Tibial artery (tissue), 4 donors: ENCODE measurements at regions not wholly inside any gene's neighbourhood (a gene's known extent, or its start where the extent isn't known, plus 50 kb on each side); places are given as distances from the start of the nearest gene placed in this dataset.
"Not testable (repeated sequence)": the region's sequence is repeated elsewhere in the genome, so short reads cannot be mapped to it uniquely, and the experiment has no call there.

Experiments
- DNase-seq, 2 donors: peaks; one replicate each; pipeline ENCODE4 v3.0.0-alpha.2; 2019
- H3K27ac ChIP-seq, 2 donors: fragments of 200-600 bp; sonication (generic) in 1 of 2; 1 replicate in 1 of 2; 2 replicates in 1 of 2; pipeline ENCODE4 v1.5.1; 2018 to 2019; ENCODE audit warnings: mild to moderate bottlenecking in 1 of 2
- H3K27me3 ChIP-seq, 2 donors: fragments of 200-600 bp; sonication (generic) in 1 of 2; one replicate each; pipeline versions ENCODE4 v1.5.1 to v1.6.0; 2016 to 2019
- H3K36me3 ChIP-seq, 3 donors: fragments of 200-600 bp; sonication (generic) in 2 of 3; one replicate each; pipeline ENCODE4 v1.5.1; 2016 to 2019; ENCODE audit warnings: mild to moderate bottlenecking in 2 of 3
- H3K4me1 ChIP-seq, 4 donors: fragments of 200-600 bp; sonication (generic) in 2 of 4; 1 replicate in 3 of 4; 2 replicates in 1 of 4; pipeline ENCODE4 v1.5.1; 2016 to 2019
- H3K4me3 ChIP-seq, 2 donors: fragments of 200-600 bp; sonication (generic) in 1 of 2; 1 replicate in 1 of 2; 2 replicates in 1 of 2; pipeline ENCODE4 v1.5.1; 2018 to 2019; ENCODE audit warnings: mild to moderate bottlenecking in 2 of 2
- H3K9me3 ChIP-seq, 3 donors: fragments of 200-600 bp; sonication (generic) in 1 of 3; one replicate each; pipeline ENCODE4 v1.5.1; 2016 to 2019
- CTCF ChIP-seq, 2 experiments: fragments of 200-600 bp in 1 of 2; fragments of 450-650 bp in 1 of 2; IDR thresholded peaks; one replicate each; pipeline ENCODE4 v1.5.1; 2017 to 2019; ENCODE audit warnings: antibody characterized with exemption in 2 of 2, mild to moderate bottlenecking in 1 of 2, moderate library complexity in 1 of 2
- intact Hi-C: fragments of 100-400 bp; cut with DNase I; formaldehyde crosslinking; loops from one replicate; pipeline ENCODE4 v1.15.0; 2023; ENCODE audit warnings: low total_unique reads

- DNase-seq: no peak
- intact Hi-C loops: no loop called here
- no peaks in the 10 kb centered on the region for H3K27me3 ChIP-seq
These were observed 140.1 kb upstream of the JCAD start for GRCh38 chr10:30199376-30200016.

GRCh38 chr10:30197186-30197585 lies 137.8 kb upstream of the JCAD start:
- Histone ChIP-seq H3K9me3 (peaks cover 0 to 9% (median 5%) of the 10 kb centered on the region in 3 donors), H3K27ac (no peak overlapping the region), H3K4me3 (no peak overlapping the region), H3K27me3 (no peaks in the 10 kb centered on the region), H3K36me3 (no peaks in the 10 kb centered on the region), H3K4me1 (no peaks in the 10 kb centered on the region)
- no peak for DNase-seq
- intact Hi-C loops: no loop called here
- no peak for TF ChIP-seq CTCF (IDR thresholded peaks at IDR 0.05)

More at GRCh38 chr10:30199376-30200016, 140.1 kb upstream of the JCAD start:
- H3K9me3 ChIP-seq: no peaks in the 10 kb centered on the region
- TF ChIP-seq CTCF (IDR thresholded peaks at IDR 0.05): no peak
- H3K27ac ChIP-seq: no peak overlapping the region
- H3K36me3 ChIP-seq: no peaks in the 10 kb centered on the region
- no peaks in the 10 kb centered on the region for H3K4me1 ChIP-seq
- H3K4me3 ChIP-seq: no peak overlapping the region

GRCh38 chr10:30196559-30196958 lies 137.2 kb upstream of the JCAD start:
- H3K27ac ChIP-seq: not testable (repeated sequence)

GRCh38 chr10:30192846-30193608 lies 133.6 kb upstream of the JCAD start:
- no peak overlapping the region for H3K27ac ChIP-seq
- intact Hi-C loops: no loop called here
- no peaks in the 10 kb centered on the region for H3K27me3 ChIP-seq
- H3K9me3 ChIP-seq: peaks cover 0 to 9% (median 5%) of the 10 kb centered on the region in 3 donors
- no peak for DNase-seq
- no peaks in the 10 kb centered on the region for H3K36me3 ChIP-seq
- TF ChIP-seq CTCF (IDR thresholded peaks at IDR 0.05): no peak
- H3K4me3 ChIP-seq: no peak overlapping the region
- peaks cover 0 to 5% (median 0%) of the 10 kb centered on the region in 4 donors for H3K4me1 ChIP-seq

More at GRCh38 chr10:30196559-30196958, 137.2 kb upstream of the JCAD start:
- H3K9me3 ChIP-seq, DNase-seq, H3K4me1 ChIP-seq, H3K4me3 ChIP-seq, H3K27me3 ChIP-seq, intact Hi-C loops, H3K36me3 ChIP-seq: not testable (repeated sequence)

- no peak for TF ChIP-seq CTCF (IDR thresholded peaks at IDR 0.05)
- no peak overlapping the region for H3K27ac ChIP-seq
These were observed 131.5 kb upstream of the JCAD start for GRCh38 chr10:30190577-30191552.

More at GRCh38 chr10:30190577-30191552, 131.5 kb upstream of the JCAD start:
- intact Hi-C loops: no loop called here
- peaks cover 0 to 18% (median 6%) of the 10 kb centered on the region in 4 donors for H3K4me1 ChIP-seq
- DNase-seq: no peak
- H3K27me3 ChIP-seq: no peaks in the 10 kb centered on the region
- H3K9me3 ChIP-seq: peaks cover 0 to 9% (median 5%) of the 10 kb centered on the region in 3 donors
- H3K4me3 ChIP-seq: no peak overlapping the region
- H3K36me3 ChIP-seq: no peaks in the 10 kb centered on the region
